Ishikawa (cell line): ENCODE measurements at regions not wholly inside any gene's neighbourhood (a gene's known extent, or its start where the extent isn't known, plus 50 kb on each side); places are given as distances from the start of the nearest gene placed in this dataset.

Experiments used
- CEBPB ChIP-seq: IDR thresholded peaks from 2 replicates; pipeline ENCODE4 v1.6.1; 2012
- CREB1 ChIP-seq: IDR thresholded peaks from 2 replicates; pipeline ENCODE4 v1.6.1; 2012; ENCODE audit warnings: low read depth
- EGR1 ChIP-seq: IDR thresholded peaks from 2 replicates; pipeline ENCODE4 v1.6.1; 2012
- EP300 ChIP-seq: IDR thresholded peaks from 2 replicates; pipeline ENCODE4 v1.6.1; 2012; ENCODE audit warnings: borderline replicate concordance
- FOXM1 ChIP-seq: IDR thresholded peaks from 2 replicates; pipeline ENCODE4 v1.6.1; 2012; ENCODE audit warnings: low read depth, borderline replicate concordance
- MAX ChIP-seq: IDR thresholded peaks from 2 replicates; pipeline ENCODE4 v1.6.1; 2012
- NFIC ChIP-seq: IDR thresholded peaks from 2 replicates; pipeline ENCODE4 v1.6.1; 2012
- RAD21 ChIP-seq: IDR thresholded peaks from 2 replicates; pipeline ENCODE4 v1.6.1; 2012; ENCODE audit warnings: low read depth
- REST ChIP-seq: IDR thresholded peaks from 2 replicates; pipeline ENCODE4 v1.6.1; 2012; ENCODE audit warnings: low read depth, mild to moderate bottlenecking
- TAF1 ChIP-seq: IDR thresholded peaks from 2 replicates; pipeline ENCODE4 v1.6.1; 2012; ENCODE audit warnings: low read depth, mild to moderate bottlenecking
- TCF12 ChIP-seq: IDR thresholded peaks from 2 replicates; pipeline ENCODE4 v1.6.1; 2012; ENCODE audit warnings: low read depth
- TEAD4 ChIP-seq: IDR thresholded peaks from 2 replicates; pipeline ENCODE4 v1.6.1; 2012
- YY1 ChIP-seq: IDR thresholded peaks from 2 replicates; pipeline ENCODE4 v1.6.1; 2012; ENCODE audit warnings: low read depth
- ZBTB7A ChIP-seq: IDR thresholded peaks from 2 replicates; pipeline ENCODE4 v1.6.1; 2012; ENCODE audit warnings: low read depth
- TF ChIP-seq, protein P1 (sequence below): IDR thresholded peaks from 2 replicates; pipeline ENCODE4 v1.6.1; 2012

- no peak for TF ChIP-seq CREB1
- no peak for TF ChIP-seq YY1
- no peak for TF ChIP-seq ZBTB7A
- TF ChIP-seq, protein P1, sequence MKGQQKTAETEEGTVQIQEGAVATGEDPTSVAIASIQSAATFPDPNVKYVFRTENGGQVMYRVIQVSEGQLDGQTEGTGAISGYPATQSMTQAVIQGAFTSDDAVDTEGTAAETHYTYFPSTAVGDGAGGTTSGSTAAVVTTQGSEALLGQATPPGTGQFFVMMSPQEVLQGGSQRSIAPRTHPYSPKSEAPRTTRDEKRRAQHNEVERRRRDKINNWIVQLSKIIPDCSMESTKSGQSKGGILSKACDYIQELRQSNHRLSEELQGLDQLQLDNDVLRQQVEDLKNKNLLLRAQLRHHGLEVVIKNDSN = no peak
- no peak for TF ChIP-seq TEAD4
- no peak for TF ChIP-seq TAF1
- TF ChIP-seq EP300 = no peak
- TF ChIP-seq NFIC = no peak
- no peak for TF ChIP-seq MAX
- TF ChIP-seq CEBPB = no peak
- TF ChIP-seq REST = no peak
- no peak for TF ChIP-seq TCF12
Observed at GRCh38 chr1:168987330-168987729, 119.2 kb upstream of the ATP1B1 start.

- TF ChIP-seq YY1 (no peak), FOXM1 (no peak), MAX (no peak), TEAD4 (no peak), EGR1 (no peak), EP300 (no peak), REST (no peak), TAF1 (no peak), CEBPB (no peak), TCF12 (no peak), CREB1 (no peak), ZBTB7A (no peak), NFIC (no peak), RAD21 (no peak)
Observed at GRCh38 chr1:168987923-168988322, 118.6 kb upstream of the ATP1B1 start.

DNA sequence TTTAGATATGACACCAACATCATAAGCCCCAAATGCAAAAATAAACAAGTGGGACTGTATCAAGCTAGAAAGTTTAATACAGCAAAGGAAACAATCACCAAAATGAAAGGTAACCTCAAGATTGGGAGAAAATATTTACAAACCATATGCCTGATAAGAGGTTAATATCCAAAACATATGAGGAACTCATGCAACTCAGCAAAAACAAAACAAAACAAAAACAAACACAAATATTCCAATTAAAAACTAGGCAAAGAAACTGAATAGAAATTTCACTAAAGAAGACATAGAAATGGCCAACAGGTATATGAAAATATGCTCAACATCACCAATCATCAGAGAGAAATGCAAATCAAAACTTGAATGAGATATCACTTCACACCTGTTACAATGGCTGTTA is 116.5 kb upstream of the ATP1B1 start:
- TF ChIP-seq TEAD4 (no peak), TCF12 (no peak), MAX (no peak), ZBTB7A (no peak), CREB1 (no peak), NFIC (no peak), EGR1 (no peak), CEBPB (no peak)

- TF ChIP-seq, protein P1 = no peak
- no peak for TF ChIP-seq CREB1
Observed at GRCh38 chr1:168991667-168992475, 114.6 kb upstream of the ATP1B1 start.

DNA sequence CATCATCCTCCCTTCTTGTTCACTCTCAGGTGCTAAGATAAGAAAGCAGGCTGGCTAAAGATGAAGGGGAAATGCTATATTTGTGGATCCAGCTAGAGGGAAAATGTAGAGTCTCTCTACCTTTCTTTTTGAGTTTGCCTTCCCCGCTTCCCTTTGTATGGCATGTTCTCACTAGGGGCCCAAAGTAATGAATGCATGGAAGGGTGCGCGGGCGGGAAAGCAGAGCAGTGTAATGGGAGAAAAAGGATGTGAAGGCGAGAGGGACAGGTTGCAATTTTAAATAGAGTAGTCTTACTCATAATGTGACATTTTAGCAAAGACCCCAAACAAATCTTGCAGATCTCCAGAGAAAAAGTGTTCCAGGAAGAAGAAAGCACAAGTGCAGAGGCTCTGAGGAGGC is 105.1 kb upstream of the ATP1B1 start:
- no peak for TF ChIP-seq CREB1
- TF ChIP-seq, protein P1 = no peak
- no peak for TF ChIP-seq MAX
- TF ChIP-seq YY1 = no peak
- no peak for TF ChIP-seq RAD21
- no peak for TF ChIP-seq NFIC
- no peak for TF ChIP-seq TCF12
- TF ChIP-seq FOXM1 = no peak
